ENCODE measurements at regions not wholly inside any gene's neighbourhood (a gene's known extent, or its start where the extent isn't known, plus 50 kb on each side); places are given as distances from the start of the nearest gene placed in this dataset.
"Not testable (repeated sequence)": the region's sequence is repeated elsewhere in the genome, so short reads cannot be mapped to it uniquely, and the experiment has no call there.

DNA sequence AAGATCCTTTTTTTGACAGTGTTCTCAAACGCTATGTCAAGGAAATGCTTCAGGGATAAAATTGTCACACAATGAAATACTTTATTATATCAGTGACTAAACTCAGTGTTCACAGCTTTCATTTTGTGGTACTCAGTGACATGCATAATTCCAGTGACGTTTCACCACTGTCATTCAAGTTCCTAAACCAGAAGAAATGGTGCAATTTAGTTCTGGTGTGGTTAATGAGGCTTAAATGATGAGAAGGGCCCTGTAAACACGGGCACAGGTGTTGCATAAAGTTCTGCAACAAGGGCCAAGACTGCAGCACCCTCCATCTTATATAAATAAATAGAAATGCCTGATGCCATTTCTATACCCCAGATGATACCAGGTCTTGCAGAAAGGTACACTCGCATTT, 1247.1 kb downstream of the GATA3 start:
- Mint-ChIP-seq H3K4me1 (no peaks in the 10 kb centered on the region), H3K27me3 (no peaks in the 10 kb centered on the region), H3K36me3 (no peaks in the 10 kb centered on the region), H3K27ac (no peak overlapping the region), H3K9me3 (no peaks in the 10 kb centered on the region), H3K4me3 (no peak overlapping the region)
- CTCF ChIA-PET = no interaction called here
- DNase-seq = no peak

DNA sequence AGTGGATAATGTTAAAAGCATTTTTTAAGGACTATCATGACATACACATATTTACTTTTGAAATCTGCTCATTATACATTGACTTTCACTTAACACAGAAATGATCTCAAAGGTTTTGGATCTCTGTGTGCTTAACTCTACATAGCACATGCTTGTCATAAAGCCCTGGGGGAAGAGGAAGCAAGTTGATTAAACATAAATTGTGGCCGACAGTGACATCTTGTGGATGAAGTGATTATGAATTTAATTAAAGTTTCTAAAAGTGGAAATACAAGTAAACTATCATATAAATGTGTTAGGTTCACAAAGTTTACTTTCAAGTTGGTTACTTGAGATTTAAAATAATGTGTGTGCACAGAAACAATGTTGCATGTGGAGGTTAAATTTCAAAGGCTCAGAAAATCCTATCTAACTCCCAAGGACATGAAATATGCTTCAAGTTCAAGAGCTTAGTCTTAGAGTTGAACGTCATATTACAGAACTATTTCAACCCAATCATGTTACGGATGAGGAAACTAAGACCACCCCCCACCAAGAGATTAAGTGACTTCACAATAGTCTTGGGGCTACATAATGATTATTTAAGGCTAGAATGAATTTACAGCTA, 1247.8 kb downstream of the GATA3 start:
- no peak overlapping the region for H3K27ac Mint-ChIP-seq
- H3K4me3 Mint-ChIP-seq = no peak overlapping the region
- H3K27me3 Mint-ChIP-seq = no peaks in the 10 kb centered on the region
- H3K4me1 Mint-ChIP-seq = no peaks in the 10 kb centered on the region
- no peaks in the 10 kb centered on the region for H3K9me3 Mint-ChIP-seq
- CTCF ChIA-PET = interaction anchor here (0.8 to 1.1 kb wide), 6 partner anchors 94 to 1777 kb away, joined by 3 to 5 read pairs (median 4); no protein-coding TSS in a partner anchor
- no peaks in the 10 kb centered on the region for H3K36me3 Mint-ChIP-seq
- peak; percentile 20 for DNase-seq

DNA sequence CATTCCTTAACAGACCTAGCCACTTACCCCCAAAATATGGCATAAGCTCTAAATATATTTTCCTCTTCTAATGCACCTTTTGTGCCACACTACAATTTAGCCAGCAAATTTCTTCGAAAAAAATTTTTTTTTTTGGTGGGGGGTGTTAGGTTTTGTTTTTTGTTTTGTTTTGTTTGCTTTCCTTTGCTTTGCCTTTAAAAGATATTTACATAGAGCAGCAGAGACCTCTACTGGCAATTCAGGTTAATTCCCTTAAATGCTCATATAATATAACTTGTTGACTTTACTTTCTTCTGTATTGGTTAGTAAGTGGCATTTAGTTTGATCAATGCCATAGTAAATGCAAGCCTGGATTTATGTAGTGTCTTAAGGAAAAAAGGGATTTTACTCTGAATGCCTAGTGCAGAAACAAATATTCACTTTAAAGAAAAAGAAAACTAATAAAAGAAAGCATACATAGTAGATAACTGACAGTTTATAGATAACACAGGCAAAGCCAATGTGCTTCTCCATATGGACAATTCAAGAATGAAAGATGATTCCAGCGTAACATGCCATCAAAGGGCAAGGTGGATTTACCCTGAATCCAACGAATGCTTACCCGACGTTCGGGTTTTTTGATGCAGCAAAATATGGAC, 1250.6 kb downstream of the GATA3 start:
- DNase-seq = no peak
- CTCF ChIA-PET = no interaction called here
- Mint-ChIP-seq H3K27me3 (no peaks in the 10 kb centered on the region), H3K4me3 (no peak overlapping the region), H3K36me3 (no peaks in the 10 kb centered on the region), H3K9me3 (no peaks in the 10 kb centered on the region), H3K4me1 (no peaks in the 10 kb centered on the region), H3K27ac (no peak overlapping the region)

DNA sequence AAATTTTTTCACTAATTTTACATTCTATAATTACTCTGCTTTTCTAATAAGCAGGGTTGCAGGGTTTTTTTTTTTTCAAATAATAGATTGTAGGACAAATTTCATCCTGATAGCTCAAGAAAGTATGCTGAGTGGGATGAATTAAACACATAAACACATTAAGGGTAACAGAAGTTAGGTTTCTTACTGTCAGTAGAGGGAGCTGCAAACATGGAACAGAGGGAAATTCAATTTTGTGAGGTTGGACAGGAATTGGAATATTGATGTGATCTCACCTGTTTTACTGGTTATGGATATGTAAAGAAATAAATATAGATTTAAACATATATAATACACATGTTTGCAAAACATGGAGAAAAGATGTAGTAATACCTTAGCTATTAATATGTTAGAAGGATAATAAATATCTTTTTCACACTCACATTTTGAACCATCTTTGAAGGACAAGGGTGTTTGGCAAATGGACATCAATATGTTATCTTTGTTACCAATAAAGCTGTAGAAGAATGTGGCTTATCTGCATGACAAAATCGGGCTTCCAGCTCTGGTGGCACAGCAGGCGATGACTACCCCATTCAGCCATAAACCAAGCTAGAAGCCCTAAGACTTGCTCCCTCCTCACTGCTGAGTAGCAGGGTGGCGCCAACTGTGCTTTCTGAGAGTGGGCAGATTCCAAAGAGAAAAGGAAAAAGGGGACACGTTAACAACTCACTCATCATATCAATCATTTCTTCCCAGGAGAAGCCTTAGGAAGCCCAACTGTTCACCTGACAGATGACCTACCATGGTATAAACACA, 1257.4 kb downstream of the GATA3 start:
- no peaks in the 10 kb centered on the region for H3K36me3 Mint-ChIP-seq
- peaks cover 10% of the 10 kb centered on the region for H3K27me3 Mint-ChIP-seq
- H3K9me3 Mint-ChIP-seq = no peaks in the 10 kb centered on the region
- no peak for DNase-seq
- H3K4me3 Mint-ChIP-seq = no peak overlapping the region
- CTCF ChIA-PET = interaction anchor here (0.8 to 1.6 kb wide), 2 partner anchors 24 to 1786 kb away, joined by 3 read pairs; no protein-coding TSS in a partner anchor
- H3K27ac Mint-ChIP-seq = no peak overlapping the region
- H3K4me1 Mint-ChIP-seq = no peaks in the 10 kb centered on the region

DNA sequence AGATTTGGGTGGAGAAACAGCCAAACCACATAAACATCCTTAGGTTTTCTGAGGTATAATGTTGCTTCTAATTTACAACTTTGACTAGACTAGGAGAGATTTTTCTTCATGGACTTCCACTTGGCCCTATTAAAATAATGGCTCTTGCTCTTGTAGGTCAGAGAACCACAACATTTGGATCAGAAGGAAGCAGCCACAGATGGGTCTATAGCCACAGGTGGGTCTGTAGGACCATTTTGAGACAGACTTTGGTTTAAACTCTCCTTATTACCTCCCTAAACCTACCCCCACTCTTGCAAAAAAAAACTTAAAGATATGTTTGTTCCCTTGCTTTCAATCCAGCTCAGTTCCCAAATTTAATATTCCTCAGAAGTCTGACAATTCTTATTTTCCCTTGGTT, 1260.8 kb downstream of the GATA3 start:
- Mint-ChIP-seq H3K9me3 (no peaks in the 10 kb centered on the region), H3K4me3 (no peak overlapping the region), H3K27me3 (peaks cover 10% of the 10 kb centered on the region), H3K36me3 (no peaks in the 10 kb centered on the region), H3K4me1 (no peaks in the 10 kb centered on the region), H3K27ac (no peak overlapping the region)
- CTCF ChIA-PET = no interaction called here
- DNase-seq = no peak

DNA sequence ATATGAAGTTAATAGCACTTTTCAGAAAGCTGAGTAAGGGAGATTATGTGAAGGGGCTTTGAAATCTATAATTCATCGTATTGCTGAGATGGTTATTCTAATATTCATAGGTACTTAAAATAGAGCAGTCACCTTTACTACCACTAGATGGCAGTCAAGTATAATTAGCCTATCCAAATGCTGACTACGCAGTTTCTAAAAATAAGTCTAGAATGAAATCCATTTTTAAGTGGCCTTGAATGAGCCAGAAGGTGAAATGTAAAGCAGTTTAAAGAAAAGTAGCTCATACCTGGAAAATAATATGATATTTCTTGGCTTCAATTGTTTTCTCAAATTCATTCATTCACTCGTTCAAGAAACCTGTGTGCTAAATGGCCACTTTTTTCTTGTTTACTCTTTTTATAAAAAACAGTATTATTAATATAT, 1277.1 kb downstream of the GATA3 start:
- Mint-ChIP-seq H3K4me1 (no peaks in the 10 kb centered on the region), H3K27me3 (peaks cover 18% of the 10 kb centered on the region), H3K36me3 (no peaks in the 10 kb centered on the region), H3K27ac (no peak overlapping the region), H3K9me3 (no peaks in the 10 kb centered on the region), H3K4me3 (no peak overlapping the region)
- no peak for DNase-seq
- CTCF ChIA-PET = interaction anchor here (0.9 kb wide), 1 partner anchor 350 kb away, joined by 3 read pairs; no protein-coding TSS in a partner anchor

DNA sequence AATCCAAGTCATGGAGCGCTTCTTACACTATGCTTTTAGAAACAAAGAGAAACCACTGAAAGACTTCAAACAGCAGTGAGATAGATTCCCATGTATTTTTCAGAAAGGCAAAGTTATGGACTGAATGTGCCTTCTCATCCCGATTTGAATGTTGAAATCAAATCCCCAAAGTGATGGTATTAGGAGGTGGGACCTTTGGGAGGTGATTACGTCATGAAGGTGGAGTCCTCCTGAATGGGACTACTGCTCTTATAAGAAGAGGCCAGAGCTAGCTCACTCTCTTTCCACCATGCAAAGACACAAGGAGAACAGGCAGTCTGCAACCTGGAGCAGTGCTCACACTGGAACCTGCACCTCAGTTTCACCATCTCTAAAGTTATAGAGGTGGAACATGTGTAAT, 1279.8 kb downstream of the GATA3 start:
- Mint-ChIP-seq H3K27ac (no peak overlapping the region), H3K9me3 (no peaks in the 10 kb centered on the region), H3K27me3 (peaks cover 4% of the 10 kb centered on the region), H3K36me3 (no peaks in the 10 kb centered on the region), H3K4me1 (no peaks in the 10 kb centered on the region), H3K4me3 (no peak overlapping the region)
- CTCF ChIA-PET = no interaction called here
- no peak for DNase-seq

DNA sequence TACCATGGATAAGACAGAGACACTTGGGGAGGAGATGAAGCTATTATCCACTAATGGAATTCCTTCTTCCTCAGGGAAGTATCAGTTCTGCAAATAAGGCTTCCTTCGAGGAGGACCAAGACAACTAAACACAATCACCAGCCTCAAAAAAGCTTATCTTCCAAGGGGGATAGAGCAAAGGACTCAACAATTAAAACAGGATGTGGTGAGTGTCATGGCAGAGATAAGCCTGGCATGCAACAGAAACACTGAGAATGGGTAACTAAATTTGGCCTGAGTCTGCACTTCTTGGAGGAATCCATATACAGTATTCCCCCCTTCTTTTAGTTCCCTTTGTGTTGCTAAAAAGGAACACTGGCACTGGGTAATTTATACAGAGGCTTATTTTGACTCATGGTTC, 1285.2 kb downstream of the GATA3 start:
- CTCF ChIA-PET = no interaction called here
- Mint-ChIP-seq H3K9me3 (no peaks in the 10 kb centered on the region), H3K4me3 (no peak overlapping the region), H3K27ac (no peak overlapping the region), H3K36me3 (no peaks in the 10 kb centered on the region), H3K27me3 (no peaks in the 10 kb centered on the region), H3K4me1 (no peaks in the 10 kb centered on the region)
- no peak for DNase-seq

DNA sequence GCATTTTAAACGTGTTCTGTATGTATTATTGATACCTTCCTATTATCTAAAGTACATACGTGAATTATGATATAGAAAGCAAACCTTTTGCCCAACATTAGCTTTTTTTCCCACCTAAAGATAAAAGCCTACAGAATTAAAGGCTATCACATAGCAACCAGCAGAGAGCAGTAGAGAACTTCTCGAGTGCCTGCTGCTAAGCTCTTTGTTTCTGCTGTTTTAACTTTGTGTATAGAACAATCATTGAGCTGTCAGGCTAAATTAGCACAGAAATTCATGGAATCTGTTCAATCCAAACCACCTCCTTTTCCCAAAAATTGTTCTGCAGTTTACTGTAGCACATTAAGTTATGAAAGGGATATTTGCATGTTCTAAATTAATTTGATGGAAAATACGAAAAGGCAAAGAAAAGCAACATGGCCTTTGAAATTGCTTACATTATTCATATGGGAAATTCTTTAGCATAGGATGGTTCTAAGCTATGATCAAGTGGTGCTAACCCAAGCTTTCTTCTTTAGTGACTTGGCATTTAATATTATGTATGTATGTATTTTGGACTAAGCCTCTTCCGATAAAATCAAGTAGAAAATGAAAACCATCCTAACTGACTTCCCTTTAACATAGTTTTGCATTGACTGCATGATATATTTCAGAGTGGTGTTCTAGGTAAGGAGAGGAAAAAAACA, 1288.5 kb downstream of the GATA3 start:
- no peak for DNase-seq
- no peaks in the 10 kb centered on the region for H3K27me3 Mint-ChIP-seq
- H3K9me3 Mint-ChIP-seq = peaks cover 2% of the 10 kb centered on the region
- no peak overlapping the region for H3K27ac Mint-ChIP-seq
- no peaks in the 10 kb centered on the region for H3K36me3 Mint-ChIP-seq
- H3K4me3 Mint-ChIP-seq = no peak overlapping the region
- H3K4me1 Mint-ChIP-seq = no peaks in the 10 kb centered on the region
- CTCF ChIA-PET = interaction anchor here (0.7 to 1.4 kb wide), 6 partner anchors 14 to 1693 kb away, joined by 3 to 5 read pairs (median 4); no protein-coding TSS in a partner anchor

DNA sequence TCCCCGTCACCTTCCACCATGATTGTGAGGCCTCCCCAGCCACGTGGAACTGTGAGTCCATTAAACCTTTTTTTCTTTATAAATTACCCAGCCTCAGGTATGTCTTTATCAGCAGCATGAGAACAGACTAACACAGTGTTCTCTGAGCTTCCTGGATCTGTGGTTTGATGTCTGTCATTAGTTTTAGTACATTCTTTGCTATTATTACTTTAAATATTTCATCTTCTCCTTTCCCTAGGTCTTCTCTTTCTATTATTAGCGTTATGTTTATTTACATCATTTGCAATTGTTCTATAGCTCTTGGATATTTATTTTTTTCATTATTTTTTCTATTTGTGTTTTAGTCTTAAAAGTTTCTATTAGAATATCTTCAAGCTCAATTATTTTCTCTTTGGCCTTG, 1293.4 kb downstream of the GATA3 start:
- DNase-seq, CTCF ChIA-PET, H3K27ac Mint-ChIP-seq, H3K36me3 Mint-ChIP-seq, H3K9me3 Mint-ChIP-seq, H3K4me1 Mint-ChIP-seq, H3K4me3 Mint-ChIP-seq, H3K27me3 Mint-ChIP-seq: not testable (repeated sequence)

DNA sequence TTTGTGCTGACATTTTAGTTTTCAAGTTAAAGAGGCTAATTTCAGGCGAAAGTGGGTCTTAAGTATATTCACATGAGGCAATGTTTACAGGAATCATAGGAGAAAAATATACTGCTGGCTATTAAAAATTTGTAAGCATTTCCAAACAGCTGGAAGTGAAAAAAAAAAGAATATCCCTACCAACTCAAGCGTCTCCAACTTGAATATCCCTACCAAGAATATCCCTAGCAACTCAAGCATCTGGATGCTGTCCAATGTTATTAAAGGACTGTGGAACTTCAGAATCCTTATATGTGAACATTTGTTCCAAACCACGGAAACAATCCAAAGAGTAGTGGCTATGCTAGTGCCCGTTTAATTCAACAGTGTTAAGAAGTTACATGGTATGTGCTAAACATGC, 1303.0 kb downstream of the GATA3 start:
- CTCF ChIA-PET = no interaction called here

DNA sequence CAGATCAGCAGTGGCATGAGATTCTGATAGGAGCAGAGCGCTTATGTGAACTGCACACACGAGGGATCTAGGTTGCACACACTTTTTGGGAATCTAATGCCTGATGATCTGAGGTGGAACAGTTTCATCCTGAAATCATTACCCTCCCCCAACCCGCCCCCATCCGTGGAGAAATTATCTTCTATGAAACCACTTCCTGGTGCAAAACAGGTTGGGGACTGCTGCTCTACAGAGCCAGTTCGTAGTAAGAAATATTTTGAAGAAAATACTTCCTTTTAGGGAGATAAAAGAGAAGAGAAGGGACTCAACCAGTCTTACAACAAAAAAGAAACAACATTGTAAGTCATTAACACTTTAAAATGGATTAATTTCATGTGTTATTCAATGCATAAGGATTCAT, 1308.2 kb downstream of the GATA3 start:
- Mint-ChIP-seq H3K36me3 (no peaks in the 10 kb centered on the region), H3K27me3 (no peaks in the 10 kb centered on the region), H3K4me1 (peaks cover 10% of the 10 kb centered on the region), H3K4me3 (no peak overlapping the region), H3K9me3 (no peaks in the 10 kb centered on the region), H3K27ac (no peak overlapping the region)
- DNase-seq = peak; percentile 20
- CTCF ChIA-PET = no interaction called here

More for the DNA sequence above, 1303.0 kb downstream of the GATA3 start:
- Mint-ChIP-seq H3K27me3 (no peaks in the 10 kb centered on the region), H3K4me1 (peaks cover 2% of the 10 kb centered on the region), H3K4me3 (no peak overlapping the region), H3K36me3 (no peaks in the 10 kb centered on the region), H3K9me3 (no peaks in the 10 kb centered on the region), H3K27ac (no peak overlapping the region)
- no peak for DNase-seq

DNA sequence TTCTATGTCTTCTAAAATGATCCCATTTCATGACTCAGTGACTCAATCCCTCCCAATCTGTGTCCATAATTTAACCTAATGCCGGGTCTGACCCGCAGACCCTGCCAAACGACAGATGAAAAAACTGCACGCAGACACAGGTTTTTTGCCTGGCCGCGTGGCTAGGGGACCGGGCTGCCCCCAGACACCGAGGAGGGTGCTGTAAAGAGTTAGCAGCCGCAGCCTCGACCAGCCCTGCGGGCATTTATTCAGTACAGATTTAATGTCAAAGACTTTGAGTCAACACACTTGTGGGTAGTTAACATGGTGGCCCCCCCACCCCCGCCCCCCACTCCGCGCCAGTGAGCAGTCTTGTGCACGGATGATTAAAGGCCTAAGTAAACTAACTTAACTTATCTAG, 1324.7 kb downstream of the GATA3 start:
- no peak overlapping the region for H3K4me3 Mint-ChIP-seq
- H3K27me3 Mint-ChIP-seq = no peaks in the 10 kb centered on the region
- no peaks in the 10 kb centered on the region for H3K36me3 Mint-ChIP-seq
- H3K27ac Mint-ChIP-seq = no peak overlapping the region
- H3K9me3 Mint-ChIP-seq = no peaks in the 10 kb centered on the region
- no peaks in the 10 kb centered on the region for H3K4me1 Mint-ChIP-seq
- CTCF ChIA-PET = no interaction called here
- no peak for DNase-seq

DNA sequence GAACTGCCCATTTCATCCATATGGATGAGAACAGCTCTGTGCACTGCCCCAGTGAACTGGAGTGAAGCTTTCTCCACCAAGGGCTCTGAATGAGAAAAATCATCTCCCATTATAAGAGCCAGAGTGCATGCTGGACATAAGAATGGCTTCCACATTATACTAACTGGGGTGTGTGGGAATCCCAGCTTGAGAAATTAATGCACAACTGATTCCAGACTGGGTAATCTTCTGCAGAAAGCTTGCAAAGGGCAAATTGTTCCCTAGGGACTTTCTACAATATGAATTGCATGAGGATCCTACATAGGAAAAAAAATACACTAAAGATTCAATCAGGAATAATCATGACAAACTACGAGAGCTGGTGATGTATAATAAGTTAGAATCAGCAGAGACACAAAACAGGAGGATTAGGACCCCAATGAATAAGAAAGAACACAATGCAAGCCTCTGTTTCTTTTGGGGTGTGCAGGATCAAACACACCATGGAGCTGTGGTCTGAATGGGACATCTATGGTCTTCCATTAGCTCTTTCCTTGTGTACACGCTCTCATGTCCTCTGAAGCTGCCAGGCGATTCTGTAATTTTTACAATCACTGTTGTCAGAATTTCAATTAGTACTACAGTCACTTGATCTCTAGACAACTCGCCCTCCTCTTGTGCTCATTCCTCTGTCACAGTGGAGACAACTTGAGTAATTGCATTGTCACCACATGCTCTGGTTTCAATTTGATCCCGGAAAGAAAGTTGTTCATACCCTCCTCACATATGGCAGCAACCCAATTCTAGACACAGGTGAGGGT, 1327.4 kb downstream of the GATA3 start:
- Mint-ChIP-seq H3K9me3 (no peaks in the 10 kb centered on the region), H3K4me3 (no peak overlapping the region), H3K4me1 (no peaks in the 10 kb centered on the region), H3K27me3 (no peaks in the 10 kb centered on the region), H3K27ac (no peak overlapping the region), H3K36me3 (no peaks in the 10 kb centered on the region)
- DNase-seq = no peak
- CTCF ChIA-PET = no interaction called here

Measured in activated naive CD4-positive, alpha-beta T cell treated with anti-CD3 and anti-CD28 coated beads, Interleukin-2, amount 10 ng/mL, durations not matched to agents 7 days and 5 days (primary cell).